Keratinocyte (primary cell): ENCODE measurements at regions not wholly inside any gene's neighbourhood (a gene's known extent, or its start where the extent isn't known, plus 50 kb on each side); places are given as distances from the start of the nearest gene placed in this dataset.

Source experiments
- EZH2 ChIP-seq: IDR thresholded peaks from one replicate; pipeline ENCODE4 v1.6.1; 2012; ENCODE audit warnings: inconsistent platforms, mild to moderate bottlenecking, low read length, moderate library complexity
- TF ChIP-seq, protein P1 (sequence below), 3 experiments: IDR thresholded peaks in 1 of 3; conservative IDR thresholded peaks in 1 of 3; optimal IDR thresholded peaks in 1 of 3; 2 replicates in 2 of 3; 3 replicates in 1 of 3; pipeline versions ENCODE3 to v1.5.1; 2011; ENCODE audit warnings: low read length in 3 of 3, mild to moderate bottlenecking in 3 of 3, moderate library complexity in 2 of 3, control low read depth in 1 of 3, inconsistent platforms in 1 of 3; ENCODE audit not compliant: insufficient read depth in 2 of 3; ENCODE audit errors: extremely low read depth in 1 of 3

DNA sequence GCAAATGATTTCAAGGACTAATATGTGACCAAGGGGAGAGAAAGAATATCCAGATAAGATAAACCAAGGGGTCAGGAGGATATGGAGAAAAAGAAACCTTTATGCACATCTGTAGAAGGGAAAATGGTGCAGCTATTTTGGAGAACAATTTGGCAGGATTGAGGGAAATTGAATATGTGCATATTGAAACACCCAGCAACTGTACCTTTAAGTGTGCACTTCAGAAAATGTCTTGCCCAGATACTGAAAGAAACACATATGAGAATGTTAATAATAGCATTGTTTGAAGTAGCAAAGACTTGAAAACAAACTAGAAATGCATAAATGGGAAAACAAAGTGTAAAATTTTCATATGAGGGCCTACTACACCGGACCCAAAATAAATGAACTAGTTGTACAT, 599.6 kb downstream of the PSAT1 start:
- TF ChIP-seq EZH2, result no peak
- TF ChIP-seq, protein P1, sequence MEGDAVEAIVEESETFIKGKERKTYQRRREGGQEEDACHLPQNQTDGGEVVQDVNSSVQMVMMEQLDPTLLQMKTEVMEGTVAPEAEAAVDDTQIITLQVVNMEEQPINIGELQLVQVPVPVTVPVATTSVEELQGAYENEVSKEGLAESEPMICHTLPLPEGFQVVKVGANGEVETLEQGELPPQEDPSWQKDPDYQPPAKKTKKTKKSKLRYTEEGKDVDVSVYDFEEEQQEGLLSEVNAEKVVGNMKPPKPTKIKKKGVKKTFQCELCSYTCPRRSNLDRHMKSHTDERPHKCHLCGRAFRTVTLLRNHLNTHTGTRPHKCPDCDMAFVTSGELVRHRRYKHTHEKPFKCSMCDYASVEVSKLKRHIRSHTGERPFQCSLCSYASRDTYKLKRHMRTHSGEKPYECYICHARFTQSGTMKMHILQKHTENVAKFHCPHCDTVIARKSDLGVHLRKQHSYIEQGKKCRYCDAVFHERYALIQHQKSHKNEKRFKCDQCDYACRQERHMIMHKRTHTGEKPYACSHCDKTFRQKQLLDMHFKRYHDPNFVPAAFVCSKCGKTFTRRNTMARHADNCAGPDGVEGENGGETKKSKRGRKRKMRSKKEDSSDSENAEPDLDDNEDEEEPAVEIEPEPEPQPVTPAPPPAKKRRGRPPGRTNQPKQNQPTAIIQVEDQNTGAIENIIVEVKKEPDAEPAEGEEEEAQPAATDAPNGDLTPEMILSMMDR (optimal IDR thresholded peaks at IDR 0.05 in 1 of 3, IDR thresholded peaks at IDR 0.05 in 1 of 3, conservative IDR thresholded peaks at IDR 0.05 in 1 of 3; ENCODE audit: extremely low read depth in 1 of 3, insufficient read depth in 2 of 3, low read length in 3 of 3), result no peak
